ENCODE measurements at regions not wholly inside any gene's neighbourhood (a gene's known extent, or its start where the extent isn't known, plus 50 kb on each side); places are given as distances from the start of the nearest gene placed in this dataset.

DNA sequence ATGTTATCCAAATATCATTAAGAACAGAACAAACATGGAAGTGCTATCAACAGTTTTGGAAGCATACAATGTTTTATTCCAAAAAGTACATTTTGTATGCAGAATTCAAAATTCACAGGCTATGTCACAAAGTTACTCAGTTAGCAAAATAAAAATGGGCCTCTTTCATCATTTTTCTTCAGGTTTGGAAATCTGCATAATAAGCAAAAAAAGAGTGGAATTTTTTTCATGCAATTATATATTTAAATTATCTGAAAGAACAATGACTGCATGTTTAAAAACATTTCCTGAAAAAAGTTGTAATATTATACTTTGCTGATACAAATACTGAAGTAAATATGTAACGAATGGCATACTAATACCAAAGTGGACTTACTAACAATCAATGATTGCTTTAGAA is 161.2 kb upstream of the MBL2 start:
- no TSS peak for BruUV-seq (replicated peaks)
- TF ChIP-seq, protein P1, sequence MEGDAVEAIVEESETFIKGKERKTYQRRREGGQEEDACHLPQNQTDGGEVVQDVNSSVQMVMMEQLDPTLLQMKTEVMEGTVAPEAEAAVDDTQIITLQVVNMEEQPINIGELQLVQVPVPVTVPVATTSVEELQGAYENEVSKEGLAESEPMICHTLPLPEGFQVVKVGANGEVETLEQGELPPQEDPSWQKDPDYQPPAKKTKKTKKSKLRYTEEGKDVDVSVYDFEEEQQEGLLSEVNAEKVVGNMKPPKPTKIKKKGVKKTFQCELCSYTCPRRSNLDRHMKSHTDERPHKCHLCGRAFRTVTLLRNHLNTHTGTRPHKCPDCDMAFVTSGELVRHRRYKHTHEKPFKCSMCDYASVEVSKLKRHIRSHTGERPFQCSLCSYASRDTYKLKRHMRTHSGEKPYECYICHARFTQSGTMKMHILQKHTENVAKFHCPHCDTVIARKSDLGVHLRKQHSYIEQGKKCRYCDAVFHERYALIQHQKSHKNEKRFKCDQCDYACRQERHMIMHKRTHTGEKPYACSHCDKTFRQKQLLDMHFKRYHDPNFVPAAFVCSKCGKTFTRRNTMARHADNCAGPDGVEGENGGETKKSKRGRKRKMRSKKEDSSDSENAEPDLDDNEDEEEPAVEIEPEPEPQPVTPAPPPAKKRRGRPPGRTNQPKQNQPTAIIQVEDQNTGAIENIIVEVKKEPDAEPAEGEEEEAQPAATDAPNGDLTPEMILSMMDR (IDR thresholded peaks at IDR 0.05; ENCODE audit: insufficient read depth in 1 of 2, low read depth in 1 of 2, low read length in 1 of 2, severe bottlenecking in 1 of 2, unreplicated experiment in 1 of 2), result no peak
- Histone ChIP-seq H3K27me3 (replicated peaks; ENCODE audit: control insufficient read depth, insufficient read depth, low read length) (no peaks in the 10 kb centered on the region), H3K4me3 (ENCODE audit: low read depth, low read length) (no peak overlapping the region), H3K36me3 (ENCODE audit: control insufficient read depth, insufficient read depth, low read length) (no peaks in the 10 kb centered on the region), H3K9me3 (peaks cover 4% of the 10 kb centered on the region; the same call in 1 of the 2 replicates), H3K4me1 (peaks cover 5% of the 10 kb centered on the region; the same call in 1 of the 2 replicates)
- Mint-ChIP-seq H3K36me3 (ENCODE audit: insufficient read depth, unreplicated experiment) (no peaks in the 10 kb centered on the region), H3K27me3 (ENCODE audit: insufficient read depth, unreplicated experiment) (no peaks in the 10 kb centered on the region), H3K9me3 (ENCODE audit: unreplicated experiment) (no peaks in the 10 kb centered on the region), H3K4me1 (ENCODE audit: low read depth, unreplicated experiment) (peaks cover 9% of the 10 kb centered on the region), H3K4me3 (ENCODE audit: unreplicated experiment) (no peak overlapping the region), H3K27ac (ENCODE audit: unreplicated experiment) (no peak overlapping the region)
- CTCF ChIA-PET, result no interaction called here
- no peak for DNase-seq
- intact Hi-C loops (cut with micrococcal nuclease; ENCODE audit: unreplicated experiment), result no loop called here
- POLR2A ChIA-PET, result no interaction called here

DNA sequence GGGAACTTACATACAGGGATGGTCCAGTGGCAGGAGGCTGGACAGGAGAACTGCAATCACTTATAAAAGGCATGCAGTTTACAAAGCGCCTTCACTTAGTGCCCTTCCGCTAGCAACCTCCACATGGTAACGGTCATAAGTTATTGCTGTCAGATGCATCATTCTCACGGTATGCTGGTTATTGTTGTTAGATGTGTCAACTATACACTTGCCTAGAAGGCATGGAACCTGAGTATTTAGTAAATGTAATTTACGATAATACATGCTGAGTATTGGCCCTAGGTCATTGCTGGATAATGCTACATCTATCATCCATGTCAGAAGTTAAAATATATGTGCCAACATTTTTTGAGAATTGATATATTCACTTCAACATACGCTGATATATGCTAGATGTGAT is 155.1 kb upstream of the MBL2 start:
- no TSS peak for BruUV-seq (replicated peaks)
- Histone ChIP-seq H3K4me3 (ENCODE audit: low read depth, low read length) (no peak overlapping the region), H3K27me3 (replicated peaks; ENCODE audit: control insufficient read depth, insufficient read depth, low read length) (no peaks in the 10 kb centered on the region), H3K36me3 (ENCODE audit: control insufficient read depth, insufficient read depth, low read length) (no peaks in the 10 kb centered on the region), H3K4me1 (no peaks in the 10 kb centered on the region), H3K9me3 (no peaks in the 10 kb centered on the region)
- CTCF ChIA-PET, result no interaction called here
- Mint-ChIP-seq H3K4me1 (ENCODE audit: low read depth, unreplicated experiment) (no peaks in the 10 kb centered on the region), H3K27me3 (ENCODE audit: insufficient read depth, unreplicated experiment) (no peaks in the 10 kb centered on the region), H3K4me3 (ENCODE audit: unreplicated experiment) (no peak overlapping the region), H3K27ac (ENCODE audit: unreplicated experiment) (no peak overlapping the region), H3K36me3 (ENCODE audit: insufficient read depth, unreplicated experiment) (no peaks in the 10 kb centered on the region), H3K9me3 (ENCODE audit: unreplicated experiment) (no peaks in the 10 kb centered on the region)
- no peak for DNase-seq
- TF ChIP-seq, protein P1 (IDR thresholded peaks at IDR 0.05; ENCODE audit: insufficient read depth in 1 of 2, low read depth in 1 of 2, low read length in 1 of 2, severe bottlenecking in 1 of 2, unreplicated experiment in 1 of 2), result no peak
- POLR2A ChIA-PET, result no interaction called here
- intact Hi-C loops (cut with micrococcal nuclease; ENCODE audit: unreplicated experiment), result no loop called here

DNA sequence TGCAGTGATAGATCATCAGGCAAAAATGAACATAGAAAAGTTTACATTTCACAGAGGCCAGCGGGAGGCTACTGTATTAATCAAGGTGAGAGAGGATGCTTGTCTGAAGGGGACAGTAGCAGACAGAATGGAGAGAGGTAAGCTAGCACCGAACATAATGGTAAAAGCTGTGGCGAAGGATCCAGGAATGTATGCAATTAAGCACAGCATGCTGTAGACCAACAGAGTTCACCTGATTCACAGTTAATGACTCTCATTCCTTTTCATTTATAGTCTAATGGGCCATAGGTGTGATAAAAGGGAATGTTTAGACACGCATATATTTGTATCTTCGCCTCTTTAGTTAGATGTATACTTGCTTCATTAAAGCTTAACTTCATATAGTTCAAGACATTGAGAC is 150.9 kb upstream of the MBL2 start:
- no peaks in the 10 kb centered on the region for H3K27me3 Mint-ChIP-seq (ENCODE audit: insufficient read depth, unreplicated experiment)
- no peak overlapping the region for H3K27ac Mint-ChIP-seq (ENCODE audit: unreplicated experiment)
- H3K9me3 ChIP-seq, result no peaks in the 10 kb centered on the region

More for the DNA sequence above, 150.9 kb upstream of the MBL2 start:
- Histone ChIP-seq H3K4me1 (no peaks in the 10 kb centered on the region; the same call in 1 of the 2 replicates), H3K36me3 (ENCODE audit: control insufficient read depth, insufficient read depth, low read length) (no peaks in the 10 kb centered on the region), H3K4me3 (ENCODE audit: low read depth, low read length) (no peak overlapping the region), H3K27me3 (replicated peaks; ENCODE audit: control insufficient read depth, insufficient read depth, low read length) (no peaks in the 10 kb centered on the region)
- no peaks in the 10 kb centered on the region for H3K4me1 Mint-ChIP-seq (ENCODE audit: low read depth, unreplicated experiment)
- TF ChIP-seq, protein P1 (IDR thresholded peaks at IDR 0.05; ENCODE audit: insufficient read depth in 1 of 2, low read depth in 1 of 2, low read length in 1 of 2, severe bottlenecking in 1 of 2, unreplicated experiment in 1 of 2), result no peak
- ChIA-PET POLR2A (no interaction called here), CTCF (no interaction called here)
- intact Hi-C loops (cut with micrococcal nuclease; ENCODE audit: unreplicated experiment), result no loop called here
- no peaks in the 10 kb centered on the region for H3K9me3 Mint-ChIP-seq (ENCODE audit: unreplicated experiment)
- no peak for DNase-seq
- no peak overlapping the region for H3K4me3 Mint-ChIP-seq (ENCODE audit: unreplicated experiment)
- H3K36me3 Mint-ChIP-seq (ENCODE audit: insufficient read depth, unreplicated experiment), result no peaks in the 10 kb centered on the region
- no TSS peak for BruUV-seq (replicated peaks)
